ENCODE measurements at regions not wholly inside any gene's neighbourhood (a gene's known extent, or its start where the extent isn't known, plus 50 kb on each side); places are given as distances from the start of the nearest gene placed in this dataset.

- no peak for FAIRE-seq
- no peaks in the 10 kb centered on the region for H3K9me3 ChIP-seq (ENCODE audit: insufficient read depth, low read depth, low read length)
Measured at GRCh38 chr2:41727711-41728110, 320.1 kb upstream of the PKDCC start.

DNA sequence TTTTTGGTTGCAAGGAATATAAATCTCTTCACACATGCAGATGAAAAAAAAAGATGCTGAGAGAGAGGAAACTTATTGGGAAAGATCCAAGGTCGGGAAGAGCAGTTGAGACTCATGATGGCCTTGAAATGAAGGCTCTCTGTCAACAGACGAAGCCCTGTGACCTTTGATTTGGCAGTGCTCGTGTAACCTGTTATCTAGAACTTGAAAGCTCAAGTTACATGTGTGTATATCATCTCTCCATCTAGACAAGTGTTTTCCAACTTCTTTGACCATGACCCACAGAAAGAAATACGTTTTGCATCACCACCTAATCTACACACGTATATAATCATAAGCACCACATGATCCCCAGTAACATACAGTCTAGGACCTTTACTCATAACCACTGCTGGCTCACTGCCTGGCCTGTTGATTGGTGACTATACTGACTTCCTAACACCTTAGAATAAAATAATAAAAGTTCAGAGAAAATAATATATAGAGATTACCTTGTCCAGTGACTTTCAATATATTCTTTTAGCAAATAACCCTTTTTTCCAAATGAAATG, 319.0 kb upstream of the PKDCC start:
- H3K9me3 ChIP-seq (ENCODE audit: insufficient read depth, low read depth, low read length), result no peaks in the 10 kb centered on the region
- no peak for FAIRE-seq
- H3K4me3 ChIP-seq (ENCODE audit: insufficient read depth, low read depth, low read length), result no peak overlapping the region
- H3K4me1 ChIP-seq (ENCODE audit: insufficient read depth, low read length), result no peaks in the 10 kb centered on the region
- no peaks in the 10 kb centered on the region for H3K36me3 Mint-ChIP-seq (ENCODE audit: low read depth, unreplicated experiment)
- TF ChIP-seq CTCF (IDR thresholded peaks at IDR 0.05; ENCODE audit: insufficient read depth, low read depth, low read length), result no peak
- no peak for TF ChIP-seq EZH2 (IDR thresholded peaks at IDR 0.05; ENCODE audit: insufficient read depth, low read length)
- no peak overlapping the region for H3K4me3 Mint-ChIP-seq (ENCODE audit: unreplicated experiment)
- H3K27me3 ChIP-seq (ENCODE audit: insufficient read depth, low read length), result no peaks in the 10 kb centered on the region
- no peaks in the 10 kb centered on the region for H3K36me3 ChIP-seq (ENCODE audit: insufficient read depth, low read length)
- H3K4me2 ChIP-seq (ENCODE audit: low read length), result no peak overlapping the region
- DNase-seq (ENCODE audit: low read depth), result no peak
- peaks cover 3% of the 10 kb centered on the region for H3K9me3 Mint-ChIP-seq (ENCODE audit: unreplicated experiment)
- H4K20me1 ChIP-seq (ENCODE audit: insufficient read depth, low read length), result no peaks in the 10 kb centered on the region
- H3K27me3 Mint-ChIP-seq (ENCODE audit: low read depth, unreplicated experiment), result no peaks in the 10 kb centered on the region
- no peaks in the 10 kb centered on the region for H3K4me1 Mint-ChIP-seq (ENCODE audit: low read depth, unreplicated experiment)
- H3K9ac ChIP-seq (ENCODE audit: low read length), result no peak overlapping the region
- H3K27ac Mint-ChIP-seq (ENCODE audit: unreplicated experiment), result no peak overlapping the region
- no peaks in the 10 kb centered on the region for H3K79me2 ChIP-seq (ENCODE audit: insufficient read depth, low read length)
- no peak overlapping the region for H2AFZ ChIP-seq (ENCODE audit: low read depth, low read length)
- no peak overlapping the region for H3K27ac ChIP-seq (ENCODE audit: low read depth, low read length)

More at GRCh38 chr2:41727711-41728110, 320.1 kb upstream of the PKDCC start:
- H3K27me3 ChIP-seq (ENCODE audit: insufficient read depth, low read length), result no peaks in the 10 kb centered on the region
- H4K20me1 ChIP-seq (ENCODE audit: insufficient read depth, low read length), result no peaks in the 10 kb centered on the region
- Mint-ChIP-seq H3K27me3 (ENCODE audit: low read depth, unreplicated experiment) (no peaks in the 10 kb centered on the region), H3K36me3 (ENCODE audit: low read depth, unreplicated experiment) (no peaks in the 10 kb centered on the region), H3K4me1 (ENCODE audit: low read depth, unreplicated experiment) (peaks cover 5% of the 10 kb centered on the region), H3K4me3 (ENCODE audit: unreplicated experiment) (no peak overlapping the region), H3K27ac (ENCODE audit: unreplicated experiment) (no peak overlapping the region), H3K9me3 (ENCODE audit: unreplicated experiment) (peaks cover 3% of the 10 kb centered on the region)
- DNase-seq (ENCODE audit: low read depth), result no peak
- H3K4me2 ChIP-seq (ENCODE audit: low read length), result no peak overlapping the region
- no peaks in the 10 kb centered on the region for H3K4me1 ChIP-seq (ENCODE audit: insufficient read depth, low read length)
- H3K79me2 ChIP-seq (ENCODE audit: insufficient read depth, low read length), result no peaks in the 10 kb centered on the region
- no peak for TF ChIP-seq EZH2 (IDR thresholded peaks at IDR 0.05; ENCODE audit: insufficient read depth, low read length)
- no peak for TF ChIP-seq CTCF (IDR thresholded peaks at IDR 0.05; ENCODE audit: insufficient read depth, low read depth, low read length)
- H3K9ac ChIP-seq (ENCODE audit: low read length), result no peak overlapping the region
- H3K36me3 ChIP-seq (ENCODE audit: insufficient read depth, low read length), result no peaks in the 10 kb centered on the region
- no peak overlapping the region for H2AFZ ChIP-seq (ENCODE audit: low read depth, low read length)
- H3K4me3 ChIP-seq (ENCODE audit: insufficient read depth, low read depth, low read length), result no peak overlapping the region
- H3K27ac ChIP-seq (ENCODE audit: low read depth, low read length), result no peak overlapping the region

- H3K79me2 ChIP-seq (ENCODE audit: insufficient read depth, low read length), result no peaks in the 10 kb centered on the region
- H3K27me3 ChIP-seq (ENCODE audit: insufficient read depth, low read length), result no peaks in the 10 kb centered on the region
- DNase-seq (ENCODE audit: low read depth) (no peak), FAIRE-seq (no peak)
- H3K4me1 Mint-ChIP-seq (ENCODE audit: low read depth, unreplicated experiment), result no peaks in the 10 kb centered on the region
- H3K9me3 Mint-ChIP-seq (ENCODE audit: unreplicated experiment), result peaks cover 3% of the 10 kb centered on the region
- no peaks in the 10 kb centered on the region for H3K27me3 Mint-ChIP-seq (ENCODE audit: low read depth, unreplicated experiment)
- H3K9ac ChIP-seq (ENCODE audit: low read length), result no peak overlapping the region
- no peaks in the 10 kb centered on the region for H3K9me3 ChIP-seq (ENCODE audit: insufficient read depth, low read depth, low read length)
- H3K36me3 ChIP-seq (ENCODE audit: insufficient read depth, low read length), result no peaks in the 10 kb centered on the region
- H3K27ac ChIP-seq (ENCODE audit: low read depth, low read length), result no peak overlapping the region
- no peak overlapping the region for H3K4me3 Mint-ChIP-seq (ENCODE audit: unreplicated experiment)
- H2AFZ ChIP-seq (ENCODE audit: low read depth, low read length), result no peak overlapping the region
- H3K4me1 ChIP-seq (ENCODE audit: insufficient read depth, low read length), result no peaks in the 10 kb centered on the region
- TF ChIP-seq EZH2 (IDR thresholded peaks at IDR 0.05; ENCODE audit: insufficient read depth, low read length), result no peak
- TF ChIP-seq CTCF (IDR thresholded peaks at IDR 0.05; ENCODE audit: insufficient read depth, low read depth, low read length), result no peak
- no peak overlapping the region for H3K27ac Mint-ChIP-seq (ENCODE audit: unreplicated experiment)
- H3K36me3 Mint-ChIP-seq (ENCODE audit: low read depth, unreplicated experiment), result no peaks in the 10 kb centered on the region
- no peaks in the 10 kb centered on the region for H4K20me1 ChIP-seq (ENCODE audit: insufficient read depth, low read length)
- no peak overlapping the region for H3K4me3 ChIP-seq (ENCODE audit: insufficient read depth, low read depth, low read length)
- no peak overlapping the region for H3K4me2 ChIP-seq (ENCODE audit: low read length)
Measured at GRCh38 chr2:41729800-41730364, 317.9 kb upstream of the PKDCC start.

Measured in astrocyte (in vitro differentiated cells and primary cell).